D721Med (cell line): ENCODE measurements at regions not wholly inside any gene's neighbourhood (a gene's known extent, or its start where the extent isn't known, plus 50 kb on each side); places are given as distances from the start of the nearest gene placed in this dataset.

Source experiments
- DNase-seq: peaks from one replicate; pipeline ENCODE4 v3.0.0; 2011; ENCODE audit warnings: low spot score; ENCODE audit not compliant: insufficient read length
- FAIRE-seq: peaks from 2 replicates; lab custom pipeline; 2011; peaks lifted over from hg19 to GRCh38; lab: Jason Lieb, UNC
- CTCF ChIP-seq: IDR thresholded peaks from 2 replicates; pipeline ENCODE4 v1.5.1; 2012; ENCODE audit warnings: mild to moderate bottlenecking, control low read depth; ENCODE audit not compliant: insufficient read depth; ENCODE audit errors: missing control alignments

- no peak for FAIRE-seq
- TF ChIP-seq CTCF: no peak
- no peak for DNase-seq
These were observed 172.2 kb upstream of the NEBL start for GRCh38 chr10:21069278-21069677.

DNA sequence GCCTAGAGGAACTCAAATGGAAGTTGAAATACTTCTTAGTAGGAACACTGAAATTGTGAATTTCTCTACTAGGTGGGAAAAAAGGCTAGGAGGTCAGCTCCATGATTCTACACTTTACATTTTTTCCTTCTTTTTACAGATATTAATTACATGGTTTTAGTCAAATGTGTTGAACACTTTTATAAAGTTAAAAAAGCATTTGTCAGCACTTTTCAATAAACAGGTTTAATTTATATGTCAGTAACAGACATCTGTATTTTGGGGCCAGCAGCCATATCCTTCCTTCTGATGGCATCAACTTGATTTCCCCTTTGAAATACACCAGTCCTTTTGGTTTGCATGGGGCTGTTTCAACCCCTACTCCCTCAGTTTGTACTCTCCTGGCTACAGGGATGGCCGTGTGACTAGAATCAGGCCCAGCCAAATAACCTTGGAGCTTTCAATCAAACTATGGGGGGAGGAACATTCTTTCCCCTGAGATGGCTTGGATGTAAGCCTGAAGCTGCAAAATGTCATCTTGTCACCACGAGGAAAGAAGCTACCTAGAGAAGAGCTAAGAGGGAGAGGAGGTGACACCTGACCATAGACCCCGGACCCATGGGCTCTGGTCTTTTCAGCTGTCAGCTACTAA, 171.0 kb upstream of the NEBL start:
- TF ChIP-seq CTCF: no peak
- FAIRE-seq (no peak), DNase-seq (no peak)

GRCh38 chr10:21065621-21066248, 168.6 kb upstream of the NEBL start:
- no peak for TF ChIP-seq CTCF
- DNase-seq: peak; percentile 34
- peak; percentile 44 for FAIRE-seq

DNA sequence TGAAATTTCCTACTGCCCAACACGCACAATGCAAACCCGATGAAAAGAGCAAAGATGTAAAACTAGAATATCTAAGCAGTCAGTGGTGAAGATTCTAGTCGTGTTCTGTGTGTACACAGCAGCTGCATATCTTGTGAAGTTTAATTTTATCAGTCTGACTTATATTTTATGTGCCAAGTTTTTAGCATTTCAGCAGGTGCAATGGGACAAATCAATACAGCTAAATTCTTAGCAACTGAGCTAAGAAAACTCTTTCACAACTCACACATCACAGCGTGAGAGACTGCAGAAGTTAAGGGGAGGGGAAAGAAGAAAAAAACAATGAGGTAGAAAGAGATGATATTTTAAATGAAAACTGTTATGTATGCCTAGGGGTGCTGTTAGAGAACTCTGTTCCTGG, 164.9 kb upstream of the NEBL start:
- FAIRE-seq (no peak), DNase-seq (no peak)
- TF ChIP-seq CTCF: no peak

DNA sequence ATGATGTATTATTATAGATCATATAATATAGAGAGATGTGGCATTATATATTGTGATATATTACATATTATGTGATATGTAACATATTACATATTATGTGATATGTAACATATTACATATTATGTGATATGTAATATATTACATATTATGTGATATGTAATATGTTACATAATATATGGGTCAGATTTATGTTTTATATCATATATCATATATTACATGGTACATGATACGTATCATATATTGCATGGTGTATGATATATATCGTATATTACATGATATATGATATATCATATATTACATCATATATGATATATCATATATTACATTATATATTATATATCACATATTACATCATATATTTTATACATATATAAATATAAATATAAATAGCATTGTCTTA, 164.1 kb upstream of the NEBL start:
- FAIRE-seq (no peak), DNase-seq (no peak)
- TF ChIP-seq CTCF: no peak

DNA sequence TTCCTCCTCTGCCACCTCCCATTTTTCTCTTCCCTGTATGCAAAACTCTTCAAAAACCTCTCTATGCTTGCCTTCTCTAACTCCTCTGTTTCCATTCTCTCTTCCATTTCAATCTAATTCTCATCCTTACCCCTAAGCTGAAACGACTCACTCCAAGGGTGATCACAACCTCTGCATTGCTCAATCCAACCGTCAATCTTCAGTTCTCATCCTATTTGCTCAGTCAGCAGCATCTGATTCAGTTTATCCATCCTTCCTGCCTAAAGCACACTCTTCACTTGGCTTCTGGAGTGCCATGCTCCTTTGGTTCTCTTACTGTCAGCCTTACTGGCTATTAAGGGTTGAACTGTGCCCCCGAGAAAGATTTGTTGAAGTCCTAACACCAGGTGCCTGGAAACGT, 163.5 kb upstream of the NEBL start:
- TF ChIP-seq CTCF: no peak
- FAIRE-seq (no peak), DNase-seq (no peak)

DNA sequence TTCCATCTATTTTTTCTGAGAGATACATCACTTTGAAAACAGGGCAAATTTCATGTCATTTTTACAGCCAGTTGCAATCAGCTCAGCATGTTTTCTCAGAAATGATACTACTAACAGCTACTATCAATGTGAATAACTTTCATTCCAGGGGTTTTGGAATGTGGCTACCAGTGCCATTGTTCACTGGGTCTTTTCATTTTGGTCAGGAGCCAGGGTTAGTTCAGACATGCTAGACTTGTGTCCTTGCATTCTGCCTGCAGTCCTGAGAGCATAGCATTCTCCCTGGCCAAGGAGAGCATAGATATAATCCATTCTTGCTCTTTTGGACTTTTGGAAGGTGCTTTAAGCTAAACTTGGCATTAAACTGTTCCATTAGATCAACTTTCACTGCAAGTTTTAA, 160.9 kb upstream of the NEBL start:
- no peak for TF ChIP-seq CTCF
- no peak for FAIRE-seq
- no peak for DNase-seq
